ENCODE measurements at regions not wholly inside any gene's neighbourhood (a gene's known extent, or its start where the extent isn't known, plus 50 kb on each side); places are given as distances from the start of the nearest gene placed in this dataset.

- no peak for DNase-seq
Observed at GRCh38 chr5:73256862-73257261, 83.9 kb downstream of the TMEM174 start.

- no peak for DNase-seq
Observed at GRCh38 chr5:73256462-73256861, 83.5 kb downstream of the TMEM174 start.

- DNase-seq, result no peak
Observed at GRCh38 chr5:73256012-73256411, 83.0 kb downstream of the TMEM174 start.

- no peak for DNase-seq
Observed at GRCh38 chr5:73254642-73255041, 81.6 kb downstream of the TMEM174 start.

GRCh38 chr5:73253047-73253660 lies 80.2 kb downstream of the TMEM174 start:
- no peak for DNase-seq

- no peak for DNase-seq
Observed at GRCh38 chr5:73250645-73251044, 77.7 kb downstream of the TMEM174 start.

GRCh38 chr5:73242735-73243134 lies 69.7 kb downstream of the TMEM174 start:
- no peak for DNase-seq

GRCh38 chr5:73238873-73239272 lies 65.9 kb downstream of the TMEM174 start:
- no peak for DNase-seq

- DNase-seq, result peak; percentile 65
Observed at GRCh38 chr5:73236541-73237128, 63.6 kb downstream of the TMEM174 start.

- DNase-seq, result no peak
Observed at GRCh38 chr5:73234204-73234555, 61.2 kb downstream of the TMEM174 start.

- no peak for DNase-seq
Observed at GRCh38 chr5:73233461-73234203, 60.6 kb downstream of the TMEM174 start.

- DNase-seq, result no peak
Observed at GRCh38 chr5:73233053-73233460, 60.1 kb downstream of the TMEM174 start.

GRCh38 chr5:73232266-73233041 lies 59.5 kb downstream of the TMEM174 start:
- DNase-seq, result no peak

GRCh38 chr5:73231246-73231778 lies 58.3 kb downstream of the TMEM174 start:
- DNase-seq, result no peak

- no peak for DNase-seq
Observed at GRCh38 chr5:73230264-73231245, 57.6 kb downstream of the TMEM174 start.

GRCh38 chr5:73229271-73229670 lies 56.3 kb downstream of the TMEM174 start:
- DNase-seq, result no peak

GRCh38 chr5:73228052-73228451 lies 55.1 kb downstream of the TMEM174 start:
- no peak for DNase-seq

Measured in NCI-H2171 treated with DMSO at 0.1 percent for 48 hours (cell line).